ENCODE measurements at regions not wholly inside any gene's neighbourhood (a gene's known extent, or its start where the extent isn't known, plus 50 kb on each side); places are given as distances from the start of the nearest gene placed in this dataset.

- in situ Hi-C loops (cut with HindIII; ENCODE audit: low pct_ligation_motif_present, low sequenced_read_pairs), result no loop called here
- no peak for TF ChIP-seq CTCF (IDR thresholded peaks at IDR 0.05; ENCODE audit: low read depth, low read length, missing control alignments)
- Histone ChIP-seq H3K4me3 (ENCODE audit: low read depth, low read length) (no peak overlapping the region), H3K27ac (no peak overlapping the region), H3K27me3 (replicated peaks) (no peaks in the 10 kb centered on the region), H3K36me3 (replicated peaks) (no peaks in the 10 kb centered on the region)
- DNase-seq, result no peak
Measured at GRCh38 chr2:104547221-104547620, 306.7 kb upstream of the POU3F3 start.

- no peak overlapping the region for H3K4me3 ChIP-seq (ENCODE audit: low read depth, low read length)
- in situ Hi-C loops (cut with HindIII; ENCODE audit: low pct_ligation_motif_present, low sequenced_read_pairs), result no loop called here
- DNase-seq, result no peak
- H3K36me3 ChIP-seq (replicated peaks), result no peaks in the 10 kb centered on the region
- TF ChIP-seq CTCF (IDR thresholded peaks at IDR 0.05; ENCODE audit: low read depth, low read length, missing control alignments), result no peak
- no peak overlapping the region for H3K27ac ChIP-seq
- no peaks in the 10 kb centered on the region for H3K27me3 ChIP-seq (replicated peaks)
Measured at GRCh38 chr2:104561251-104561650, 292.7 kb upstream of the POU3F3 start.

- DNase-seq, result no peak
- Histone ChIP-seq H3K4me3 (ENCODE audit: low read depth, low read length) (no peak overlapping the region), H3K27ac (no peak overlapping the region), H3K36me3 (replicated peaks) (no peaks in the 10 kb centered on the region), H3K27me3 (replicated peaks) (no peaks in the 10 kb centered on the region)
- in situ Hi-C loops (cut with HindIII; ENCODE audit: low pct_ligation_motif_present, low sequenced_read_pairs), result no loop called here
- no peak for TF ChIP-seq CTCF (IDR thresholded peaks at IDR 0.05; ENCODE audit: low read depth, low read length, missing control alignments)
Measured at GRCh38 chr2:104562537-104562936, 291.4 kb upstream of the POU3F3 start.

- no peak overlapping the region for H3K4me3 ChIP-seq (ENCODE audit: low read depth, low read length)
- H3K27ac ChIP-seq, result no peak overlapping the region
- no peak for TF ChIP-seq CTCF (IDR thresholded peaks at IDR 0.05; ENCODE audit: low read depth, low read length, missing control alignments)
- DNase-seq, result no peak
- in situ Hi-C loops (cut with HindIII; ENCODE audit: low pct_ligation_motif_present, low sequenced_read_pairs), result no loop called here
- H3K27me3 ChIP-seq (replicated peaks), result no peaks in the 10 kb centered on the region
- no peaks in the 10 kb centered on the region for H3K36me3 ChIP-seq (replicated peaks)
Measured at GRCh38 chr2:104563398-104563996, 290.4 kb upstream of the POU3F3 start.

- Histone ChIP-seq H3K27ac (no peak overlapping the region), H3K27me3 (replicated peaks) (no peaks in the 10 kb centered on the region), H3K4me3 (ENCODE audit: low read depth, low read length) (no peak overlapping the region), H3K36me3 (replicated peaks) (no peaks in the 10 kb centered on the region)
- in situ Hi-C loops (cut with HindIII; ENCODE audit: low pct_ligation_motif_present, low sequenced_read_pairs), result no loop called here
- no peak for TF ChIP-seq CTCF (IDR thresholded peaks at IDR 0.05; ENCODE audit: low read depth, low read length, missing control alignments)
- no peak for DNase-seq
Measured at GRCh38 chr2:104568247-104568646, 285.7 kb upstream of the POU3F3 start.

- no peak for TF ChIP-seq CTCF (IDR thresholded peaks at IDR 0.05; ENCODE audit: low read depth, low read length, missing control alignments)
- in situ Hi-C loops (cut with HindIII; ENCODE audit: low pct_ligation_motif_present, low sequenced_read_pairs), result no loop called here
- H3K4me3 ChIP-seq (ENCODE audit: low read depth, low read length), result no peak overlapping the region
- H3K27ac ChIP-seq, result no peak overlapping the region
- no peaks in the 10 kb centered on the region for H3K36me3 ChIP-seq (replicated peaks)
- H3K27me3 ChIP-seq (replicated peaks), result no peaks in the 10 kb centered on the region
- DNase-seq, result no peak
Measured at GRCh38 chr2:104570259-104570658, 283.7 kb upstream of the POU3F3 start.
